Ovary (tissue), 3 donors: ENCODE measurements at regions not wholly inside any gene's neighbourhood (a gene's known extent, or its start where the extent isn't known, plus 50 kb on each side); places are given as distances from the start of the nearest gene placed in this dataset.

Experiments used
- POLR2A ChIP-seq: fragments of 450-650 bp; IDR thresholded peaks from one replicate; pipeline ENCODE4 v1.6.1; 2017; ENCODE audit warnings: antibody characterized with exemption, mild to moderate bottlenecking, moderate library complexity
- TF ChIP-seq, protein P1 (sequence below), 3 donors: fragments of 450-650 bp in 2 of 3; fragments of 200-600 bp in 1 of 3; IDR thresholded peaks; one replicate each; pipeline versions ENCODE4 v1.5.1 to v1.8.0; 2016 to 2022; ENCODE audit warnings: antibody characterized with exemption in 3 of 3, mild to moderate bottlenecking in 1 of 3
- donor health status: DM: no; HTN: no; CAD: no.

DNA sequence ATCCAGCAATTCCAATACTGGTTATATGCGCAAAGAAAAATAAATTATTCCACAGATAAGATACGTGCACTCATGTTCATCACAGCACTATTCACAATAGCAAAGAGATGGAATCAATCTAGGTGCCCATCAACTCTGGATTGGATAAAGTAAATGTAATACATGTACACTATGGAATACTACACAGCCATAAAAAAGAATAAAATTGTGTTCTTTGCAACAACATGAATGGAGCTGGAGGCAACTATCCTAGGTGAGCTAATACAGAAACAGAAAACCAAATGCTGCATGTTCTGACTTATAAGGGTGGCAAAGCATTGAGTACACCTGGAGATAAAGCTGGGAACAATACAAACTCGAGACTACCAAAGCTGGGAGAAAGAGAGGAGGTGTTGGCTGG, 787.3 kb downstream of the KCNT2 start:
- TF ChIP-seq POLR2A = no peak
- TF ChIP-seq, protein P1, sequence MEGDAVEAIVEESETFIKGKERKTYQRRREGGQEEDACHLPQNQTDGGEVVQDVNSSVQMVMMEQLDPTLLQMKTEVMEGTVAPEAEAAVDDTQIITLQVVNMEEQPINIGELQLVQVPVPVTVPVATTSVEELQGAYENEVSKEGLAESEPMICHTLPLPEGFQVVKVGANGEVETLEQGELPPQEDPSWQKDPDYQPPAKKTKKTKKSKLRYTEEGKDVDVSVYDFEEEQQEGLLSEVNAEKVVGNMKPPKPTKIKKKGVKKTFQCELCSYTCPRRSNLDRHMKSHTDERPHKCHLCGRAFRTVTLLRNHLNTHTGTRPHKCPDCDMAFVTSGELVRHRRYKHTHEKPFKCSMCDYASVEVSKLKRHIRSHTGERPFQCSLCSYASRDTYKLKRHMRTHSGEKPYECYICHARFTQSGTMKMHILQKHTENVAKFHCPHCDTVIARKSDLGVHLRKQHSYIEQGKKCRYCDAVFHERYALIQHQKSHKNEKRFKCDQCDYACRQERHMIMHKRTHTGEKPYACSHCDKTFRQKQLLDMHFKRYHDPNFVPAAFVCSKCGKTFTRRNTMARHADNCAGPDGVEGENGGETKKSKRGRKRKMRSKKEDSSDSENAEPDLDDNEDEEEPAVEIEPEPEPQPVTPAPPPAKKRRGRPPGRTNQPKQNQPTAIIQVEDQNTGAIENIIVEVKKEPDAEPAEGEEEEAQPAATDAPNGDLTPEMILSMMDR (IDR thresholded peaks at IDR 0.05) = no peak
